Mammary epithelial cell (primary cell): ENCODE measurements at regions not wholly inside any gene's neighbourhood (a gene's known extent, or its start where the extent isn't known, plus 50 kb on each side); places are given as distances from the start of the nearest gene placed in this dataset.

Experiments used
- CTCF ChIP-seq, 2 donors: IDR thresholded peaks in 1 of 2; conservative IDR thresholded peaks in 1 of 2; 2 replicates each; pipeline ENCODE4 v1.5.1; 2011 to 2012; ENCODE audit warnings: inconsistent platforms in 2 of 2, low read length in 2 of 2, mild to moderate bottlenecking in 2 of 2, control low read depth in 1 of 2, low read depth in 1 of 2; ENCODE audit not compliant: insufficient read depth in 1 of 2; ENCODE audit errors: extremely low read depth in 1 of 2
- EZH2 ChIP-seq: IDR thresholded peaks from 2 replicates; pipeline ENCODE4 v1.6.1; 2012; ENCODE audit warnings: low read length, inconsistent platforms, borderline replicate concordance

GRCh38 chr15:31584195-31584594 lies 257.6 kb downstream of the KLF13 start:
- TF ChIP-seq CTCF (conservative IDR thresholded peaks at IDR 0.05 in 1 of 2, IDR thresholded peaks at IDR 0.05 in 1 of 2; ENCODE audit: extremely low read depth in 1 of 2, insufficient read depth in 1 of 2, low read depth in 1 of 2, low read length in 2 of 2) (no peak), EZH2 (no peak)
